KMS-11 (cell line): ENCODE measurements at regions not wholly inside any gene's neighbourhood (a gene's known extent, or its start where the extent isn't known, plus 50 kb on each side); places are given as distances from the start of the nearest gene placed in this dataset.

Source experiments
- H2AFZ ChIP-seq: fragments of 200-600 bp; sonication (generic); 2 replicates; pipeline ENCODE4 v1.6.1; 2016; ENCODE audit warnings: antibody characterized with exemption, mixed run types, low read depth
- H3K27ac ChIP-seq: fragments of 200-600 bp; sonication (generic); 2 replicates; pipeline ENCODE4 v1.6.1; 2016; ENCODE audit warnings: mild to moderate bottlenecking, mixed run types
- H3K27me3 ChIP-seq: fragments of 200-600 bp; sonication (generic); 2 replicates; pipeline ENCODE4 v1.6.1; 2017; ENCODE audit warnings: mild to moderate bottlenecking, low read depth, mixed run types, moderate library complexity; ENCODE audit not compliant: insufficient read depth
- H3K36me3 ChIP-seq: fragments of 200-600 bp; sonication (generic); 2 replicates; pipeline ENCODE4 v1.6.1; 2017; ENCODE audit warnings: mild to moderate bottlenecking, mixed run types; ENCODE audit not compliant: insufficient read depth
- H3K4me1 ChIP-seq: fragments of 200-600 bp; sonication (generic); 2 replicates; pipeline ENCODE4 v1.6.1; 2016; ENCODE audit warnings: mild to moderate bottlenecking, low read depth, mixed run types; ENCODE audit not compliant: poor library complexity, severe bottlenecking
- H3K4me2 ChIP-seq: fragments of 200-600 bp; sonication (generic); 2 replicates; pipeline ENCODE4 v1.7.0; 2016; ENCODE audit warnings: mild to moderate bottlenecking, mixed run types
- H3K4me3 ChIP-seq: fragments of 200-600 bp; sonication (generic); IDR thresholded peaks from 2 replicates; pipeline ENCODE4 v1.6.1; 2017; ENCODE audit warnings: low read depth, low read length, mixed read lengths; ENCODE audit not compliant: insufficient read depth
- H3K79me2 ChIP-seq: fragments of 200-600 bp; sonication (generic); 2 replicates; pipeline ENCODE4 v1.6.1; 2016; ENCODE audit warnings: low read depth, mixed run types; ENCODE audit not compliant: insufficient read depth
- H3K9ac ChIP-seq: fragments of 200-600 bp; sonication (generic); 2 replicates; pipeline ENCODE4 v1.6.1; 2016; ENCODE audit warnings: mild to moderate bottlenecking, mixed run types
- H4K20me1 ChIP-seq: fragments of 200-600 bp; sonication (generic); 2 replicates; pipeline ENCODE4 v1.6.1; 2016; ENCODE audit warnings: mild to moderate bottlenecking, mixed run types; ENCODE audit not compliant: insufficient read depth
- CTCF ChIP-seq: fragments of 200-600 bp; sonication (generic); conservative IDR thresholded peaks from 2 replicates; pipeline ENCODE4 v1.6.1; 2017; ENCODE audit warnings: low read depth, mild to moderate bottlenecking, antibody characterized with exemption, low read length, moderate library complexity, mixed read lengths

DNA sequence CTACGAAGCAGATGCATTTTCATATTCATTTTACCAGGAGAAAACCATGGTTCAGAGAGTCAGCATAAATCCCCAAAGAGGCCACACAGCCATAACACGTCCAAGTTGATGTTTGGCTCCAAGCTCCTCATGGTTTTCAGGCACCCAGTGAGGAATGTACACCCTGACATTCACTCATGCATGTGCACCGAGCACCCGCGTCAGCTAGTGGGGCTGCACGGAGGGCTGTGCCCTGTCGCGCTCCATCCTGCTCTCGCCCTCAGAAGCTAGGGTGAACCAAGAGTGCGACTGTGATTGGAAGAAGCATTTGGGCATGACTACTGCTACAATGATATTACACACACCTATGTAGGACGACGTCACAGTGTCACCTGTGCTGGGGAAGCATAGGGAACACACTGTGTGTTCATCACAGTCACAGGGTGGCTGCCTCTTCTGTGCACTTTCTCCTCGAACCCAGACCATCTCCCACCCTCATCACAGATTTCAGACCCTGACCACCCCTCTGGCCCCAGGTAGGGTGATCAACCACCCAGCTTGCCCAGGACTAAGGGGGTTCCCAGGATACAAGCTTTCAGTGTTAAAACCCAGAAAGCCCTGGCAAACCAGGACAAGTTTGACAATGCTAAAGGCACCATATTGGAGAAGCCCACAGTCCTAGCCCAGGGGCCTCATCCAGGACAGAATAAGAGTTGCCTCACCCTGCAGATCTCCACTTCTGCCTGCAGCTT lies 148.6 kb upstream of the ZNF507 start:
- Histone ChIP-seq H3K27ac (no peak overlapping the region), H3K79me2 (no peaks in the 10 kb centered on the region), H3K27me3 (no peaks in the 10 kb centered on the region), H4K20me1 (no peaks in the 10 kb centered on the region), H3K4me2 (no peak overlapping the region), H2AFZ (no peak overlapping the region), H3K4me3 (no peak overlapping the region), H3K36me3 (no peaks in the 10 kb centered on the region), H3K4me1 (no peaks in the 10 kb centered on the region), H3K9ac (no peak overlapping the region)
- no peak for TF ChIP-seq CTCF

DNA sequence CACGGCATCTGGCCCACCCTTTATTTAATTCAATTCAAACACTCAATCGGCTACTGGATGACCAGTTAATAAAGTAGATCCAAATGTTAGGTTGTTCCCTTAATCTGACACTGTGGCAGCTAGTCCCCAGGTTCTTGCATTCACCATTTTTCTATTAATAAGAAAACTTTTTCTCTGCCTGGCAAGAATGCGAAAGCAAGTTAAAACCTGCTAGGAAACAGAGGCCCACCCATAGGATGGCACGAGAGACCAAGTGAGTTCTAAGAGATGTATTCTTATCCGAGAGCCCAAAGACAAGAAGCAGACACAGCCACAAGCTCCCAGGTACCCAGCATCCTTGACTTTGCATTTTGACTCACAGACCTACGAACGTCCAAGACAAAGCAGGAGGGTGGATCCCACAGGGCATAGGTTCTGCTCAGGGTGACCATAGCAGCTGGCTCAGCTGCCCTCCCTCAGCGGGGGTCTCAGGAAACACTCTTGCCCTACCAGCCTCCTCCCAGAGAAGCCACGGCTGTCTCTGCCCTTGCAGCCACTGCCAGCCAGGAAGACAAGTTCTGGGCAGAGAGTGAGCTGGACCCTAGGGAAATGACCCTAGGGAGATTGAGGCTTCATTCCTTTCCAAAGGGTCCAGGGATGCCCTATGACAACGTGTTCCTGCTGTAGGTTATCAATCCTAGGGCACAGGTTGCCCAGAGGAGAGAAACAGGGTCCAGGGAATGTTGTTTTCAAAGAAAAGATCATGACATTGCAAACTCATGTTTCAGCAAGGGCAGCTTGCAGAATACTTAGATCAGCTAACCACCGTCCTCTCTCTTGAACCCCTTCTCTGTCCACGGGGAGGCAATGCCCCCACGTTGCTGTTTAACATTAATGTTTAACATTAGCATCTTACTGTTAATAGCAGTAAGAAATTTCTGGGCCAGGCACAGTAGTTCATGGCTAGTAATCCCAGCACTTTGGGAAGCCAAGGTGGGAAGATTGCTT lies 147.2 kb upstream of the ZNF507 start:
- H2AFZ ChIP-seq: no peak overlapping the region
- TF ChIP-seq CTCF: no peak
- no peak overlapping the region for H3K4me3 ChIP-seq
- no peaks in the 10 kb centered on the region for H3K36me3 ChIP-seq
- H3K27ac ChIP-seq: no peak overlapping the region
- no peaks in the 10 kb centered on the region for H3K27me3 ChIP-seq
- H3K9ac ChIP-seq: no peak overlapping the region
- H4K20me1 ChIP-seq: no peaks in the 10 kb centered on the region
- H3K79me2 ChIP-seq: no peaks in the 10 kb centered on the region
- H3K4me1 ChIP-seq: no peaks in the 10 kb centered on the region
- no peak overlapping the region for H3K4me2 ChIP-seq

- Histone ChIP-seq H2AFZ (no peak overlapping the region), H3K4me1 (no peaks in the 10 kb centered on the region), H3K9ac (no peak overlapping the region), H3K27me3 (no peaks in the 10 kb centered on the region), H3K27ac (no peak overlapping the region), H3K4me2 (no peak overlapping the region), H3K36me3 (no peaks in the 10 kb centered on the region), H3K79me2 (no peaks in the 10 kb centered on the region), H3K4me3 (no peak overlapping the region), H4K20me1 (no peaks in the 10 kb centered on the region)
- no peak for TF ChIP-seq CTCF
These were observed 145.8 kb upstream of the ZNF507 start for GRCh38 chr19:32199501-32200040.

DNA sequence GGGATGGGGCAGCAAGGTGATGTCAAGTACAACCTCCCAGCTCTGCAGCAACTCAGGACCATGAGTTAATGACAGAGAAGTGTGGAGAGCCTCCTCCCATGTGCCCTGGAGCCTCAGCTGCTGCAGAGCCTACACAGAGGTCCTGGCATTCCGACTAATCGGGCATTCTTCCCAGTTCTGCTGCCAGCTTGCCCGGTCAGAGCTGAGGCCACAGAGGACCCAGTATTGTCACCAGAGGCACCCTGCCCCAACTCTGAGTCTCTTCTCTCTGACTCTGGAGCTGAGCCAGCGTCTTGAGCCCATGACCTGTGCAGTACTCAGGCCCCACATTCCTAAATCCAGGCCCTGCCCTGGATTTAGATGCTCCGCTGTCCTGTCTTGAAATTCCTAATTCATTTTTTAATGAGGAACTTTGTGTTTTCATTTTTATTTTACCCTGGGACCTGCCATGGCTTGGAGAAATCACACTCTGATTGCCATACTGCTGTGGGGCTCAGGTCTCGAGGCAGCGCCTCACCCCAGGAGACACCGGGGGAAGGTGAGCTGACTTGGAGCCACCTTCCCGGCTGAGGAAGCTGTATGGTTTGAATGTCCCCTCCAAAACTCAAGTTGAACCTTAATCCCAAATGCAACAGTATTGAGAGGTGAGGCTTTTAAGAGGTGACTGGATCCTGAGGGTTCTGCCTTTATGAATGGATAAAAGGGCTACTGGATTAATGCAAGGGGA lies 144.9 kb upstream of the ZNF507 start:
- H3K4me3 ChIP-seq: no peak overlapping the region
- no peak overlapping the region for H3K4me2 ChIP-seq
- no peaks in the 10 kb centered on the region for H3K79me2 ChIP-seq
- no peak overlapping the region for H3K27ac ChIP-seq
- H3K9ac ChIP-seq: no peak overlapping the region
- H3K27me3 ChIP-seq: no peaks in the 10 kb centered on the region
- H2AFZ ChIP-seq: no peak overlapping the region
- no peaks in the 10 kb centered on the region for H4K20me1 ChIP-seq
- no peak for TF ChIP-seq CTCF
- H3K36me3 ChIP-seq: no peaks in the 10 kb centered on the region
- no peaks in the 10 kb centered on the region for H3K4me1 ChIP-seq
